Kidney (tissue), 13 donors: ENCODE measurements at regions not wholly inside any gene's neighbourhood (a gene's known extent, or its start where the extent isn't known, plus 50 kb on each side); places are given as distances from the start of the nearest gene placed in this dataset.

ENCODE experiments used
- DNase-seq, 5 donors: peaks; one replicate each; pipeline ENCODE4 v3.0.0-alpha.2; 2013 to 2020
- FAIRE-seq: peaks from 2 replicates; lab custom pipeline; 2012; peaks lifted over from hg19 to GRCh38; lab: Jason Lieb, UNC
- H3K27ac ChIP-seq, 2 donors: one replicate each; pipeline ENCODE4 v1.7.0; 2013; ENCODE audit warnings: low read depth in 2 of 2, low read length in 2 of 2, inconsistent platforms in 1 of 2
- H3K27me3 ChIP-seq: one replicate; pipeline ENCODE4 v1.7.1; 2013; ENCODE audit warnings: low read length, inconsistent platforms; ENCODE audit not compliant: control insufficient read depth, insufficient read depth
- H3K36me3 ChIP-seq, 3 donors: one replicate each; pipeline versions ENCODE4 v1.7.0 to v1.7.1; 2013; ENCODE audit warnings: low read length in 3 of 3, control low read depth in 1 of 3, inconsistent platforms in 1 of 3; ENCODE audit not compliant: insufficient read depth in 3 of 3, control insufficient read depth in 2 of 3
- H3K4me1 ChIP-seq, 3 donors: one replicate each; pipeline versions ENCODE4 v1.7.0 to v1.7.1; 2013; ENCODE audit warnings: low read length in 3 of 3, inconsistent platforms in 1 of 3, low read depth in 1 of 3; ENCODE audit not compliant: control insufficient read depth in 2 of 3, insufficient read depth in 2 of 3
- H3K4me3 ChIP-seq, 3 donors: one replicate each; pipeline versions ENCODE4 v1.7.0 to v1.8.1; 2013; ENCODE audit warnings: low read length in 3 of 3, control low read depth in 1 of 3, inconsistent platforms in 1 of 3
- H3K9ac ChIP-seq, 3 donors: one replicate each; pipeline versions ENCODE4 v1.7.0 to v1.7.1; 2013; ENCODE audit warnings: low read length in 3 of 3, control low read depth in 1 of 3, inconsistent platforms in 1 of 3
- H3K9me3 ChIP-seq, 3 donors: one replicate each; pipeline versions ENCODE4 v1.7.0 to v1.7.1; 2013; ENCODE audit warnings: low read length in 3 of 3, control low read depth in 1 of 3, inconsistent platforms in 1 of 3; ENCODE audit not compliant: control insufficient read depth in 2 of 3, insufficient read depth in 1 of 3
- CTCF ChIP-seq: IDR thresholded peaks from 3 replicates; pipeline ENCODE4 v1.5.1; 2012; ENCODE audit warnings: mild to moderate bottlenecking, moderate library complexity, borderline replicate concordance; ENCODE audit not compliant: insufficient read depth; ENCODE audit errors: extremely low read depth
- intact Hi-C: fragments of 100-400 bp; cut with DNase I; formaldehyde crosslinking; loops from one replicate; pipeline ENCODE4 v1.11.1; 2022
- donor health status: control.
- donor health status: control.
- donor health status: control.
- donor health status: control.
- donor health status: control.
- donor health status: DM: yes; HTN: yes; CAD: no.
- donor health status: Normal renal cell carcinoma (clear cell type).

DNA sequence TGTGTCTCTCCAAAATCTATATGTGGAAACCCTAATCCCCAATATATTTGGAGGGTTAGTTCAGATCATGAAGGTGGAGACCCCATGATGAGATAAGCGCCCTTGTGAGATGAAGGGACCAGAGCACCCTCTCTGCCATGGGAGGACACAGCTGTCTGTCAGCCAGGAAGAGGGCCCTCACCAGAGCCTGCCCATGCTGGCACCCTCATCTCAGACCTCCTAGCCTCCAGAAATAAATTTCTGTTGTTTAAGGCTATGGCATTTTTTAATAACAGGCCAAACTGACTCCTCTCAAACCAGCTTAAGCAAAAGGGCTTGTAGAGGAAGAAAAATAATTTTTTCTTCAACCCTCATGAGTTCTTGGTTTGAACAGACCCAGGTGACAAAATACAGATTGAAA, 79.2 kb upstream of the MAMDC2 start:
- Histone ChIP-seq H3K27ac (no peak overlapping the region), H3K9ac (no peak overlapping the region), H3K36me3 (no peaks in the 10 kb centered on the region), H3K4me1 (no peaks in the 10 kb centered on the region), H3K4me3 (no peak overlapping the region), H3K9me3 (no peaks in the 10 kb centered on the region), H3K27me3 (no peaks in the 10 kb centered on the region)
- DNase-seq (no peak), FAIRE-seq (no peak)
- TF ChIP-seq CTCF = no peak
- intact Hi-C loops = no loop called here

- intact Hi-C loops = no loop called here
- TF ChIP-seq CTCF = no peak
- no peak for FAIRE-seq
Observed at GRCh38 chr9:69965416-69966145, 78.1 kb upstream of the MAMDC2 start.

GRCh38 chr9:69967344-69967743, 76.3 kb upstream of the MAMDC2 start:
- FAIRE-seq (no peak), DNase-seq (no peak)
- intact Hi-C loops = no loop called here
- H3K27me3 ChIP-seq = no peaks in the 10 kb centered on the region
- no peak overlapping the region for H3K4me3 ChIP-seq
- no peaks in the 10 kb centered on the region for H3K9me3 ChIP-seq
- no peak overlapping the region for H3K9ac ChIP-seq
- no peaks in the 10 kb centered on the region for H3K4me1 ChIP-seq
- H3K36me3 ChIP-seq = no peaks in the 10 kb centered on the region
- no peak for TF ChIP-seq CTCF
- no peak overlapping the region for H3K27ac ChIP-seq

More at GRCh38 chr9:69965416-69966145, 78.1 kb upstream of the MAMDC2 start:
- no peak overlapping the region for H3K9ac ChIP-seq
- no peaks in the 10 kb centered on the region for H3K36me3 ChIP-seq
- DNase-seq = no peak
- H3K9me3 ChIP-seq = no peaks in the 10 kb centered on the region
- H3K27ac ChIP-seq = no peak overlapping the region
- no peaks in the 10 kb centered on the region for H3K27me3 ChIP-seq
- H3K4me1 ChIP-seq = no peaks in the 10 kb centered on the region
- H3K4me3 ChIP-seq = no peak overlapping the region
